HepG2 (cell line): ENCODE measurements at regions not wholly inside any gene's neighbourhood (a gene's known extent, or its start where the extent isn't known, plus 50 kb on each side); places are given as distances from the start of the nearest gene placed in this dataset.

Experiments used
- ATAC-seq: fragments of 200-7000 bp; cut with Tn5 transposase; 3 replicates; pipeline ENCODE4 v1.9.1; 2020; ENCODE audit warnings: mild to moderate bottlenecking, moderate library complexity
- BruUV-seq: library from RNA; stranded (reverse); fragments of 400-500 nt; replicated peaks from 2 replicates; lab custom pipeline; 2021; lab: Mats Ljungman, UMichigan
- CTCF ChIA-PET: fragments of 300-600 bp; formaldehyde crosslinking; extraction: SDS; loops from one replicate; lab custom pipeline; 2021; ENCODE audit warnings: low total read pairs, inconsistent platforms, low intra/inter-chr PET ratio; lab: Yijun Ruan, JAX
- POLR2A ChIA-PET: fragments of 350-600 bp; sonication (Branson Sonifier 250); formaldehyde crosslinking; loops from one replicate; lab custom pipeline; 2020; ENCODE audit warnings: antibody characterized with exemption, inconsistent platforms; lab: Yijun Ruan, JAX
- DNase-seq: peaks from one replicate; pipeline ENCODE4 v3.0.0-alpha.2; 2015; ENCODE audit warnings: low spot score
- FAIRE-seq: peaks from 3 replicates; lab custom pipeline; 2011; peaks lifted over from hg19 to GRCh38; lab: Jason Lieb, UNC
- H2AFZ ChIP-seq: one replicate; pipeline ENCODE4 v1.6.1; 2011; ENCODE audit warnings: low read length, inconsistent platforms
- H3K27ac ChIP-seq: fragments of 300-600 bp; 3 replicates; pipeline ENCODE4 v1.8.0; 2011; ENCODE audit warnings: mixed run types, mild to moderate bottlenecking, mixed read lengths, low read length, inconsistent platforms; ENCODE audit not compliant: insufficient read depth; ENCODE audit errors: extremely low read length
- H3K27me3 ChIP-seq, 2 experiments: fragments of 200-600 bp in 1 of 2; 2 replicates in 1 of 2; 3 replicates in 1 of 2; pipeline versions ENCODE4 v1.6.0 to v1.8.0; 2011; ENCODE audit warnings: low read length in 2 of 2, mild to moderate bottlenecking in 2 of 2, moderate library complexity in 2 of 2, inconsistent platforms in 1 of 2; ENCODE audit not compliant: insufficient read depth in 2 of 2, control insufficient read depth in 1 of 2
- H3K36me3 ChIP-seq, 2 experiments: fragments of 200-600 bp in 1 of 2; replicated peaks in 1 of 2; 2 replicates in 1 of 2; 3 replicates in 1 of 2; pipeline versions ENCODE4 v1.5.1 to v1.8.0; 2011; ENCODE audit warnings: low read length in 2 of 2, inconsistent platforms in 1 of 2; ENCODE audit not compliant: insufficient read depth in 2 of 2, control insufficient read depth in 1 of 2
- H3K4me1 ChIP-seq: 2 replicates; pipeline ENCODE4 v1.5.1; 2012; ENCODE audit warnings: low read length, inconsistent platforms; ENCODE audit not compliant: insufficient read depth
- H3K4me2 ChIP-seq: 2 replicates; pipeline ENCODE4 v1.6.0; 2011; ENCODE audit warnings: low read depth, low read length, inconsistent platforms
- H3K4me3 ChIP-seq, 3 experiments: fragments of 200-600 bp in 1 of 3; sonication (generic), shearing (Covaris generic) in 1 of 3; replicated peaks in 1 of 3; 2 replicates each; pipeline ENCODE4 v1.5.1; 2011 to 2016; ENCODE audit warnings: low read length in 3 of 3, inconsistent platforms in 2 of 3, low read depth in 2 of 3, mild to moderate bottlenecking in 2 of 3, control low read depth in 1 of 3, mixed read lengths in 1 of 3; ENCODE audit not compliant: insufficient read depth in 1 of 3
- H3K79me2 ChIP-seq: one replicate; pipeline ENCODE4 v1.6.1; 2011; ENCODE audit warnings: low read length, inconsistent platforms; ENCODE audit not compliant: insufficient read depth
- H3K9ac ChIP-seq: 2 replicates; pipeline ENCODE4 v1.6.0; 2011; ENCODE audit warnings: mild to moderate bottlenecking, low read depth, low read length, inconsistent platforms; ENCODE audit not compliant: insufficient read depth
- H3K9me3 ChIP-seq: 2 replicates; pipeline ENCODE4 v1.5.1; 2012; ENCODE audit warnings: mild to moderate bottlenecking, low read length
- H4K20me1 ChIP-seq: 2 replicates; pipeline ENCODE4 v1.6.0; 2011; ENCODE audit warnings: inconsistent platforms, mild to moderate bottlenecking, low read length, moderate library complexity; ENCODE audit not compliant: insufficient read depth
- ADNP ChIP-seq: sonication (generic); formaldehyde crosslinking; IDR thresholded peaks from 2 replicates; pipeline ENCODE4 v1.4.0; 2020; ENCODE audit warnings: missing genetic modification reagents
- ATM ChIP-seq: fragments of 450-650 bp; IDR thresholded peaks from 2 replicates; pipeline ENCODE4 v1.7.1; 2017; ENCODE audit warnings: mild to moderate bottlenecking, borderline replicate concordance
- ELF3 ChIP-seq: IDR thresholded peaks from 2 replicates; pipeline ENCODE4 v1.6.1; 2016; ENCODE audit warnings: missing genetic modification reagents, missing compliant biosample characterization
- GATAD2A ChIP-seq: IDR thresholded peaks from 2 replicates; pipeline ENCODE4 v1.6.1; 2016
- MED8 ChIP-seq: sonication (generic); formaldehyde crosslinking; IDR thresholded peaks from 2 replicates; pipeline ENCODE4 v1.8.1; 2023; ENCODE audit warnings: mild to moderate bottlenecking, missing genetic modification reagents; ENCODE audit not compliant: insufficient replicate concordance
- MXD1 ChIP-seq: sonication (generic); formaldehyde crosslinking; IDR thresholded peaks from 2 replicates; pipeline ENCODE4 v1.4.0; 2020; ENCODE audit warnings: mild to moderate bottlenecking, missing genetic modification reagents
- RAD51 ChIP-seq: fragments of 450-650 bp; IDR thresholded peaks from 2 replicates; pipeline ENCODE4 v1.6.1; 2016; ENCODE audit warnings: borderline replicate concordance
- SMARCC2 ChIP-seq: fragments of 450-650 bp; IDR thresholded peaks from 2 replicates; pipeline ENCODE4 v1.6.1; 2017; ENCODE audit warnings: antibody characterized with exemption, mild to moderate bottlenecking
- SP5 ChIP-seq: IDR thresholded peaks from 2 replicates; pipeline ENCODE4 v1.6.1; 2016; ENCODE audit warnings: low read depth, borderline replicate concordance
- SRSF4 ChIP-seq: fragments of 200-400 bp; formaldehyde crosslinking; IDR thresholded peaks from one replicate; pipeline ENCODE4 v1.6.1; 2018; ENCODE audit warnings: mild to moderate bottlenecking, low read depth, low read length, moderate library complexity; ENCODE audit not compliant: poor library complexity, severe bottlenecking
- TP53 ChIP-seq: sonication (generic); formaldehyde crosslinking; conservative IDR thresholded peaks from 2 replicates; pipeline ENCODE4 v1.4.0; 2020; ENCODE audit warnings: missing genetic modification reagents
- ZFP36L1 ChIP-seq: sonication (generic); formaldehyde crosslinking; IDR thresholded peaks from 2 replicates; pipeline ENCODE4 v1.8.0; 2022; ENCODE audit warnings: mild to moderate bottlenecking, missing genetic modification reagents, moderate library complexity
- ZNF232 ChIP-seq: sonication (generic); formaldehyde crosslinking; IDR thresholded peaks from 2 replicates; pipeline ENCODE4 v1.4.0; 2020; ENCODE audit warnings: missing genetic modification reagents, borderline replicate concordance
- ZNF260 ChIP-seq: sonication (generic); formaldehyde crosslinking; IDR thresholded peaks from 2 replicates; pipeline ENCODE4 v1.4.0; 2020; ENCODE audit warnings: missing genetic modification reagents, low read depth, mild to moderate bottlenecking, borderline replicate concordance
- ZNF510 ChIP-seq: sonication (generic); formaldehyde crosslinking; IDR thresholded peaks from 2 replicates; pipeline ENCODE4 v1.4.0; 2020; ENCODE audit warnings: low read depth, mild to moderate bottlenecking, missing genetic modification reagents
- WGBS: methylation state at CpG from one replicate; pipeline ENCODE4 v1.1.6; 2017; ENCODE audit warnings: low lambda C conversion rate; 5-methylcytosine and 5-hydroxymethylcytosine counted together
- in situ Hi-C: cut with HindIII; loops from 2 replicates; pipeline ENCODE4 v1.10.0; 2017; ENCODE audit warnings: low pct_unique_long_range_greater_than_20kb; ENCODE audit not compliant: extremely low pct_ligation_motif_present
- intact Hi-C: fragments of 100-400 bp; cut with micrococcal nuclease; formaldehyde crosslinking; loops from one replicate; pipeline ENCODE4 v1.10.0; 2022; ENCODE audit not compliant: unreplicated experiment
- TF ChIP-seq, protein P1 (sequence below): sonication (generic); formaldehyde crosslinking; IDR thresholded peaks from 2 replicates; pipeline ENCODE4 v1.5.1; 2020; ENCODE audit warnings: mild to moderate bottlenecking, missing genetic modification reagents, moderate library complexity

DNA sequence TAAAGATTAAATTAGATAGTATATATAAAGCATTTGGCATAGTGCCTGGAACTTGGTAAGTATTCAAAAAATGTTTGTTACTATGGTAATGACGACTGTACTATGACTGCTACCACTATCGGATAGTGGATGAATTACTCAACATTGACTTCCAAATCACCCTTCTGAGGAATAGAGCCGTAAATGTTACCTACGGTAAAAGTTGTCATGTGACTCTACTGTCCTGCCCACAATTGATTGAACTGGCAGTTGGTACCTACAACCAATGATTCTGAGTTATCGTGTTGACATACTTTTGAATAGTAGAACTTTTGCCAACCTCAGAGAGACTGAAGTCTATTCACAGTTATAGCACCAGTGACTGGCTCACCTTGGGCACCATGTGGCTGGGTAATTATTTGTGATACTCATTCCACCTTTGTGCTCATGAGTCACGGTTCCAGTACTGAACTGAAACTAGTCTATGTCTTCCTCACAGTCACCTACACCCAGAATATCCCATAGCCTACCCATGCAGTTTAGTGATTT, 185.5 kb upstream of the PITX2 start (continued):
- TF ChIP-seq, protein P1, sequence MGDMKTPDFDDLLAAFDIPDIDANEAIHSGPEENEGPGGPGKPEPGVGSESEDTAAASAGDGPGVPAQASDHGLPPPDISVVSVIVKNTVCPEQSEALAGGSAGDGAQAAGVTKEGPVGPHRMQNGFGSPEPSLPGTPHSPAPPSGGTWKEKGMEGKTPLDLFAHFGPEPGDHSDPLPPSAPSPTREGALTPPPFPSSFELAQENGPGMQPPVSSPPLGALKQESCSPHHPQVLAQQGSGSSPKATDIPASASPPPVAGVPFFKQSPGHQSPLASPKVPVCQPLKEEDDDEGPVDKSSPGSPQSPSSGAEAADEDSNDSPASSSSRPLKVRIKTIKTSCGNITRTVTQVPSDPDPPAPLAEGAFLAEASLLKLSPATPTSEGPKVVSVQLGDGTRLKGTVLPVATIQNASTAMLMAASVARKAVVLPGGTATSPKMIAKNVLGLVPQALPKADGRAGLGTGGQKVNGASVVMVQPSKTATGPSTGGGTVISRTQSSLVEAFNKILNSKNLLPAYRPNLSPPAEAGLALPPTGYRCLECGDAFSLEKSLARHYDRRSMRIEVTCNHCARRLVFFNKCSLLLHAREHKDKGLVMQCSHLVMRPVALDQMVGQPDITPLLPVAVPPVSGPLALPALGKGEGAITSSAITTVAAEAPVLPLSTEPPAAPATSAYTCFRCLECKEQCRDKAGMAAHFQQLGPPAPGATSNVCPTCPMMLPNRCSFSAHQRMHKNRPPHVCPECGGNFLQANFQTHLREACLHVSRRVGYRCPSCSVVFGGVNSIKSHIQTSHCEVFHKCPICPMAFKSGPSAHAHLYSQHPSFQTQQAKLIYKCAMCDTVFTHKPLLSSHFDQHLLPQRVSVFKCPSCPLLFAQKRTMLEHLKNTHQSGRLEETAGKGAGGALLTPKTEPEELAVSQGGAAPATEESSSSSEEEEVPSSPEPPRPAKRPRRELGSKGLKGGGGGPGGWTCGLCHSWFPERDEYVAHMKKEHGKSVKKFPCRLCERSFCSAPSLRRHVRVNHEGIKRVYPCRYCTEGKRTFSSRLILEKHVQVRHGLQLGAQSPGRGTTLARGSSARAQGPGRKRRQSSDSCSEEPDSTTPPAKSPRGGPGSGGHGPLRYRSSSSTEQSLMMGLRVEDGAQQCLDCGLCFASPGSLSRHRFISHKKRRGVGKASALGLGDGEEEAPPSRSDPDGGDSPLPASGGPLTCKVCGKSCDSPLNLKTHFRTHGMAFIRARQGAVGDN (CRISPR knock-in tag), result no peak
- TF ChIP-seq ZFP36L1 (CRISPR knock-in tag) (no peak), ELF3 (CRISPR knock-in tag) (no peak), ZNF232 (CRISPR knock-in tag) (no peak), SP5 (CRISPR knock-in tag) (no peak), SMARCC2 (no peak), ATM (no peak), GATAD2A (CRISPR knock-in tag) (no peak), SRSF4 (no peak)

DNA sequence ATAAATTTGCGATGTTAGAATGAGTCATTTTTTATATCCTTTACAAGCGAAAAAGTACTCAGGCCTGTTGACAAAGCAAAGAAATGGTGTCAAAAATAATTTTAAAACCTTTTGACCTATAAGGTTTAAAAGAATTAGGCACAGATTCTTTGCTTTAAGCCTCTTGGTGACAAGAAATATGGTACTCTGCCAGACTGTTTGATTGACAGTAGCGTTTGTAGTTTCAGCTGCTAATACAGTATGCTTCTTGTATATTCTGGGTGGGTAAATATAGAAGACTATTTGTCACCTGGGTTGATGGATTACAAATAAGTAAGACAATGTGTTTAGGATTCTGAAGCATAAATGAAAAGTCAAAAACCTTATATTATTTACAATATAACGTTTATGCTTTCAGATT, 193.1 kb upstream of the PITX2 start:
- no TSS peak for BruUV-seq
- ATAC-seq (no peak), FAIRE-seq (no peak), DNase-seq (no peak)
- TF ChIP-seq MED8 (CRISPR knock-in tag), result no peak
- TF ChIP-seq MXD1 (CRISPR knock-in tag), result no peak
- no peak for TF ChIP-seq RAD51
- TF ChIP-seq ZNF510 (CRISPR knock-in tag), result no peak
- TF ChIP-seq ADNP (CRISPR knock-in tag), result no peak
- no peak for TF ChIP-seq TP53 (CRISPR knock-in tag)
- no peak for TF ChIP-seq ZNF260 (CRISPR knock-in tag)
- in situ Hi-C loops (no loop called here), intact Hi-C loops (no loop called here)
- CTCF ChIA-PET, result no interaction called here
- Histone ChIP-seq H3K4me2 (no peak overlapping the region), H3K9ac (no peak overlapping the region), H2AFZ (no peak overlapping the region), H3K79me2 (no peaks in the 10 kb centered on the region), H3K4me1 (no peaks in the 10 kb centered on the region), H4K20me1 (no peaks in the 10 kb centered on the region), H3K27me3 (no peaks in the 10 kb centered on the region), H3K36me3 (no peaks in the 10 kb centered on the region), H3K27ac (no peak overlapping the region), H3K4me3 (no peak overlapping the region), H3K9me3 (no peaks in the 10 kb centered on the region)
- under 1% methylated on average over 4 of the region's 4 CpGs for WGBS
- POLR2A ChIA-PET, result no interaction called here
